HT-29 (cell line): ENCODE measurements at regions not wholly inside any gene's neighbourhood (a gene's known extent, or its start where the extent isn't known, plus 50 kb on each side); places are given as distances from the start of the nearest gene placed in this dataset.

Source experiments
- DNase-seq: peaks from one replicate; pipeline ENCODE4 v3.0.0-alpha.2; 2015; ENCODE audit warnings: low spot score

GRCh38 chr4:108400309-108400708, 220.1 kb upstream of the RPL34 start:
- no peak for DNase-seq

GRCh38 chr4:108399610-108400265, 220.6 kb upstream of the RPL34 start:
- no peak for DNase-seq

- DNase-seq: peak; percentile 5
Measured at GRCh38 chr4:108398836-108399235, 221.5 kb upstream of the RPL34 start.

- DNase-seq: peak; percentile 52
Measured at GRCh38 chr4:108398316-108398715, 222.1 kb upstream of the RPL34 start.

- DNase-seq: no peak
Measured at GRCh38 chr4:108397850-108398249, 222.5 kb upstream of the RPL34 start.

- DNase-seq: no peak
Measured at GRCh38 chr4:108396900-108397497, 223.4 kb upstream of the RPL34 start.

- DNase-seq: no peak
Measured at GRCh38 chr4:108395786-108396185, 224.6 kb upstream of the RPL34 start.

- DNase-seq: no peak
Measured at GRCh38 chr4:108393890-108394472, 225.2 kb upstream of the LEF1 start.

- no peak for DNase-seq
Measured at GRCh38 chr4:108391701-108392455, 223.1 kb upstream of the LEF1 start.

GRCh38 chr4:108385076-108385475, 216.3 kb upstream of the LEF1 start:
- no peak for DNase-seq

- no peak for DNase-seq
Measured at GRCh38 chr4:108384544-108384943, 215.8 kb upstream of the LEF1 start.

GRCh38 chr4:108383157-108383556, 214.4 kb upstream of the LEF1 start:
- no peak for DNase-seq

- no peak for DNase-seq
Measured at GRCh38 chr4:108382751-108383150, 214.0 kb upstream of the LEF1 start.

- DNase-seq: no peak
Measured at GRCh38 chr4:108378164-108378563, 209.4 kb upstream of the LEF1 start.

- no peak for DNase-seq
Measured at GRCh38 chr4:108377021-108377420, 208.3 kb upstream of the LEF1 start.

- DNase-seq: no peak
Measured at GRCh38 chr4:108375434-108375833, 206.7 kb upstream of the LEF1 start.

GRCh38 chr4:108372681-108373080, 203.9 kb upstream of the LEF1 start:
- DNase-seq: no peak

GRCh38 chr4:108371282-108371681, 202.6 kb upstream of the LEF1 start:
- no peak for DNase-seq

- DNase-seq: no peak
Measured at GRCh38 chr4:108370291-108371141, 201.8 kb upstream of the LEF1 start.

GRCh38 chr4:108369035-108369655, 200.4 kb upstream of the LEF1 start:
- no peak for DNase-seq

GRCh38 chr4:108367751-108368150, 199.0 kb upstream of the LEF1 start:
- DNase-seq: no peak
